KOPT-K1 (cell line): ENCODE measurements at regions not wholly inside any gene's neighbourhood (a gene's known extent, or its start where the extent isn't known, plus 50 kb on each side); places are given as distances from the start of the nearest gene placed in this dataset.

Source experiments
- H3K27ac ChIP-seq: fragments of 200-600 bp; sonication (generic); 2 replicates; pipeline ENCODE4 v1.5.1; 2016; ENCODE audit warnings: antibody characterized with exemption, mild to moderate bottlenecking, low read depth, low read length; ENCODE audit not compliant: poor library complexity, severe bottlenecking
- H3K36me3 ChIP-seq: fragments of 200-600 bp; sonication (generic); 2 replicates; pipeline ENCODE4 v1.5.1; 2017; ENCODE audit warnings: antibody characterized with exemption, mild to moderate bottlenecking, low read length, moderate library complexity; ENCODE audit not compliant: insufficient read depth
- H3K9me3 ChIP-seq: fragments of 200-600 bp; sonication (generic); 2 replicates; pipeline ENCODE4 v1.5.1; 2017; ENCODE audit warnings: antibody characterized with exemption, low read length, mild to moderate bottlenecking; ENCODE audit not compliant: insufficient read depth, poor library complexity, severe bottlenecking

DNA sequence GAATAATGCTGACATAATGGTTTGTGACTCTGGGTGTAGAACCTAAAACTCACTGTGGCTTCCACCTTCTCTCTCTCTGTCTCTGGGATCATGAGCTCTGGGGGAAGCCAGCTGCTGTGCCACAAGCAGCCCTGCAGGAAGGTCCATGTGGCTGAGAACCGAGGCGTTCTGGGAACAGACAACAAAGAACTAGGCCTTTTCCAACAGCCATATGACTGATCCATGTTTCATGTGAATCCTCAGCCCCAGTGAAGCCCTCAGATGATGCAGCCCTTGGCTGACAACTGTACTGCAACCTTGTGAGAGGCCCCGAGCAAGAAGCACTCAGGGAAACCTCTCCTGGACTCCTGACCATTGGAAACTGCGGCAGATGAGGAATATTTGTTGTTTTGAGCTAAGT is 56.6 kb downstream of the HLA-G start:
- H3K27ac ChIP-seq, result no peak overlapping the region
- H3K36me3 ChIP-seq, result no peaks in the 10 kb centered on the region
- peaks cover 3% of the 10 kb centered on the region for H3K9me3 ChIP-seq

DNA sequence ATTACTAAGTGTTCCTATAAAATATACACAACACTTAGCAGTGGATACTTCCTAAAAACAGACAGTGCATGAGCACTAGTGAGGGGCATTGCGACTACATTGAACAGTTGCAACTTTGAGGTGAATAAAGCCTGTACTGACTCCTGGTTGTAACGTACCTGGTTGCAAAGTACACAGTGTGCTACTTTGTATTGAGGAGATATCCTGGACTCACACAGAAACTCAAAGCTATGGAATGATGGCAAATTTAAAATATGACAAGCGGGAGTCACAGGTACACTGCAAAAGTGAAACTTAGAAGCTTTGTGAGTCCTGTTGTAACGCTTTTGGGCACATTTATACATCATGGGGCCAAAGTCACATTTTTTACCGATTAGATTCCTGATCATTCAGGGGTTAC is 55.6 kb upstream of the HLA-A start:
- no peak overlapping the region for H3K27ac ChIP-seq
- H3K9me3 ChIP-seq, result peaks cover under 1% of the 10 kb centered on the region
- H3K36me3 ChIP-seq, result no peaks in the 10 kb centered on the region

DNA sequence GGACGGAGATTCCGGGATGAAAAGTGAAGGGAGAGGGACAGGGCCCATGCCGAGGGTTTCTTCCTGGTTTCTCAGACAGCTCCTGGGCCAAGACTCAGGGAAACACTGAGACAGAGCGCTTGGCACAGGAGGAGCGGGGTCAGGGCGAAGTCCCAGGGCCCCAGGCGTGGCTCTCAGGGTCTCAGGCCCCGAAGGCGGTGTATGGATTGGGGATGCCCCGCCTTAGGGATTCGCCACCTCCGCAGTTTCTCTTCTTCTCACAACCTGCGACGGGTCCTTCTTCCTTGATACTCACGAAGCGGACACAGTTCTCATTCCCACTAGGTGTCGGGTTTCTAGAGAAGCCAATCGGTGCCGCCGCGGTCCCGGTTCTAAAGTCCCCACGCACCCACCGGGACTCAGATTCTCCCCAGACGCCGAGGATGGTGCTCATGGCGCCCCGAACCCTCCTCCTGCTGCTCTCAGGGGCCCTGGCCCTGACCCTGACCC is 55.0 kb upstream of the HLA-A start:
- Histone ChIP-seq H3K9me3 (no peaks in the 10 kb centered on the region), H3K27ac (peak overlapping the region; percentile 34), H3K36me3 (no peaks in the 10 kb centered on the region)

DNA sequence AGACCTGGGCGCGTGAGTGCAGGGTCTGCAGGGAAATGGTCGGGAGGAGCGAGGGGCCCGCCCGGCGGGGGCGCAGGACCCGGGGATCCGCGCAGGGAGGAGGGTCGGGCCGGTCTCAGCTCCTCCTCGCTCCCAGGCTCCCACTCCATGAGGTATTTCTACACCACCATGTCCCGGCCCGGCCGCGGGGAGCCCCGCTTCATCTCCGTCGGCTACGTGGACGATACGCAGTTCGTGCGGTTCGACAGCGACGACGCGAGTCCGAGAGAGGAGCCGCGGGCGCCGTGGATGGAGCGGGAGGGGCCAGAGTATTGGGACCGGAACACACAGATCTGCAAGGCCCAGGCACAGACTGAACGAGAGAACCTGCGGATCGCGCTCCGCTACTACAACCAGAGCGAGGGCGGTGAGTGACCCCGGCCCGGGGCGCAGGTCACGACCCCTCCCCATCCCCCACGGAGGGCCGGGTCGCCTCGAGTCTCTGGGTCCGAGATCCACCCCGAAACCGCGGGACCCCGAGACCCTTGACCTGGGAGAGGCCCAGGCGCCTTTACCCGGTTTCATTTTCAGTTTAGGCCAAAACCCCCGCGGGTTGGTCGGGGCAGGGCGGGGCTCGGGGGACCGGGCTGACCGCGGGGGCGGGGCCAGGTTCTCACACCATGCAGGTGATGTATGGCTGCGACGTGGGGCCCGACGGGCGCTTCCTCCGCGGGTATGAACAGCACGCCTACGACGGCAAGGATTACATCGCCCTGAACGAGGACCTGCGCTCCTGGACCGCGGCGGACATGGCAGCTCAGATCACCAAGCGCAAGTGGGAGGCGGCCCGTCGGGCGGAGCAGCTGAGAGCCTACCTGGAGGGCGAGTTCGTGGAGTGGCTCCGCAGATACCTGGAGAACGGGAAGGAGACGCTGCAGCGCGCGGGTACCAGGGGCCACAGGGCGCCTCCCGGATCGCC is 54.2 kb upstream of the HLA-A start:
- Histone ChIP-seq H3K36me3 (no peaks in the 10 kb centered on the region), H3K9me3 (no peaks in the 10 kb centered on the region), H3K27ac (no peak overlapping the region)
